Gastrocnemius medialis (tissue), 4 donors: ENCODE measurements at regions not wholly inside any gene's neighbourhood (a gene's known extent, or its start where the extent isn't known, plus 50 kb on each side); places are given as distances from the start of the nearest gene placed in this dataset.

Experiments
- CTCF ChIP-seq, 5 experiments: fragments of 450-650 bp in 3 of 5; fragments of 200-600 bp in 2 of 5; sonication (generic) in 2 of 5; IDR thresholded peaks in 4 of 5; conservative IDR thresholded peaks in 1 of 5; 1 replicate in 4 of 5; 2 replicates in 1 of 5; pipeline ENCODE4 v1.5.1; 2016 to 2019; ENCODE audit warnings: antibody characterized with exemption in 5 of 5, mild to moderate bottlenecking in 3 of 5, moderate library complexity in 3 of 5
- POLR2A ChIP-seq, 2 donors: fragments of 450-650 bp; IDR thresholded peaks; one replicate each; pipeline ENCODE4 v1.6.1; 2017; ENCODE audit warnings: antibody characterized with exemption in 2 of 2, mild to moderate bottlenecking in 2 of 2, moderate library complexity in 2 of 2

DNA sequence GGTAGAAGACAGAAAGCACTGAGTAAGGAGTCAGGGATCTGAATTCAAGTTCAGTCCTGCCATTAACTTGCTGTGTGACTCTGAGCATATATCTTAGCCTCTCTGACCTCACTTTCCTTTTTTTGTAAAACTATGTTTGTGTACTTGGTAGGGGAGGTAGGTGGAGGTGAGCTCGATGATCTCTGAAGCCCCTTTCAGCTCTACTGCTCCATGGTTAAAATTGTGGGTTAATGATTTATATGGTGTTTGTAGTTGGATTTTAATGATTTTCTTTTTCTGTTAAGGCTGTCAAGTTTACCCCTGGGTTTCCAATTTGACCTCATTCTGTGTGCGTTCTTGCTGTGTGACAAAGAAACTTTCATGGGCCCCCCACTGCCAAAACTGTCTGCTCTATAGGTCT, 124.1 kb downstream of the CD164 start:
- TF ChIP-seq POLR2A (IDR thresholded peaks at IDR 0.05) (no peak), CTCF (IDR thresholded peaks at IDR 0.05 in 4 of 5, conservative IDR thresholded peaks at IDR 0.05 in 1 of 5) (no peak)
